ENCODE measurements at regions not wholly inside any gene's neighbourhood (a gene's known extent, or its start where the extent isn't known, plus 50 kb on each side); places are given as distances from the start of the nearest gene placed in this dataset.

DNA sequence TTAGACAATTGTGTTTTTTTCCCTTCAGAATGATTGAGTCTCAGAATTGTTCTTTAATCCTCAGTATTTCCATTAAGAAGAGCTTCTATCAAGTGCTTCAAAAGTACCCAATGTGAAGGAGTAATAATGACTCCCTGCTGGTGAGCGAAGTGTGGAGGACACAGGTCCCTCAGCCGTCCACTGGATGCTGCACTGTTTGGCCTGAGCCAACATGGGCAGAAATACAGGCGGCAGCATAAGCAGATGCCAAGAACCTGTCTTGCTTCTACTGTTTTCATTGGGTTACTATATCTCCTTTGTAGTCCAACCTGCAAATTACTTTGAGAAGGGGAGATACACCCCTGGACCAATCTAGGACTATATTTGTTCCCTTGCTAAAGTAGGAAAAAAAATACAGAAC lies 55.3 kb upstream of the DPH5 start:
- DNase-seq = no peak

DNA sequence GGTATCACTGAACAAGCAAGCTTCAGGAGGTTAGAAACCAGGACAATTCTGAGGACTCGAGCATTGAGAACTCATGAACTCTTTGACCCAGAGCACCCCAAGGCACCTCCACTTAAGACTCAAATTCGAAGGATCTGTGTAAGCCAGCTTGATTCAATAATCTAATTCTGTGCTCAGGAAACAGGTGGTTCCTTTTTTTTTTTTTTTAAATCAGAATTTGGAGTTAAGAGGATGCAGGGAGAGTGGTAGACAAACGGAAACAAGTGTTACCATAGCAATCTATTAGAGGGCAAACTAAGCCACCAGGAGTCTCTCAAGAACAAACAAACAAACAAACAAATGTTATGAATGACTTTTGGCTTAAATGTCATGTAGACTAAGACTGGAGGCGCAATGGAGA lies 53.8 kb upstream of the DPH5 start:
- DNase-seq = no peak

DNA sequence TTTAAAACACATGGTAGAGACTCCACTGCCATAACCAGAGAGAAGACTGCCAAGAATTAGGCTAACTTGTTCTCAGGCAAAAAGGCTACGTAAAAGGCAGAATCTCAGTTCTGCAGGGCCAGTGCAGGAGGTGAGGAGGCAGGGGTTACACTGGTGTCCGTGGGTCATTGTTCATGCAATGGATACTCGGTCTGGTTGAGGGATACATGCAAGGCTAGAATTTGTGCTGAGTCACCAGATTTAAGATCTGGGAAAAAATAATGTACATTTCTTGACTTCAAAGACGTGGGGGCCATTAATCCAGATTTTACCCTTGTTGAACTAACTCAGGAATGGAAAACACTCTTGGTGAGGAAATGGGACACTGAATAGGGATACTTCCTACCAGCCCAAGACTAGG lies 52.3 kb upstream of the DPH5 start:
- DNase-seq = no peak

DNA sequence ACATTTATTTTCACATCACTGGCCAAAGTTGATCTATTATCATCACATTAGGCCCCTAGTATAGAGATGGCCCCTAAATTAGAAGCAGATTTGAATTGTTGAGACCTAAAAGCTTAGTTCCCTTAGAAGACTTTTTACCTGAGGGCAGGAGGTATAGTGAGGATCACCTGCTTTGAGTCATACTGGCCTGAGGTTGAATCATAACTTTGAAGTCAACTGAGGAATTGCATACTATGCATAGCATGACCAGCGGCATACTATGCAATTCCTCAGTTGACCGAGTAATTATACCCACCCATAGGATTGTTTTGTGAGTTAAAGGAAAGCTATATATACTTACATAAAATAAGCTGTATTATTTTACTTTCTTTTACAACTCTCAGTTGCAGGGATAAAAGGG lies 50.3 kb upstream of the DPH5 start:
- DNase-seq = no peak

Data from OCI-M1 (cell line).